PC-9 (cell line): ENCODE measurements at regions not wholly inside any gene's neighbourhood (a gene's known extent, or its start where the extent isn't known, plus 50 kb on each side); places are given as distances from the start of the nearest gene placed in this dataset.

Experiments used
- BruUV-seq: library from RNA; stranded (reverse); fragments of 400-500 nt; replicated peaks from 2 replicates; lab custom pipeline; 2021; lab: Mats Ljungman, UMichigan
- CTCF ChIA-PET: fragments of 300-600 bp; sonication (Branson Sonifier 250); formaldehyde crosslinking; loops from one replicate; lab custom pipeline; 2022; ENCODE audit warnings: antibody characterized with exemption; lab: Charles Lee
- POLR2A ChIA-PET: fragments of 300-600 bp; sonication (Branson Sonifier 250); formaldehyde crosslinking; loops from one replicate; lab custom pipeline; 2022; ENCODE audit warnings: antibody characterized with exemption; ENCODE audit not compliant: unreplicated experiment; lab: Charles Lee
- DNase-seq, 2 experiments: peaks; one replicate each; pipeline versions ENCODE4 v3.0.0 to v3.0.0-alpha.2; 2015 to 2022; ENCODE audit warnings: mixed read lengths in 1 of 2
- H2AFZ ChIP-seq: fragments of 200-600 bp; sonication (generic); 2 replicates; pipeline ENCODE4 v1.8.1; 2017; ENCODE audit warnings: antibody characterized with exemption
- H3F3A ChIP-seq: fragments of 200-600 bp; sonication (generic); 2 replicates; pipeline ENCODE4 v1.8.1; 2017; ENCODE audit warnings: antibody characterized with exemption, mild to moderate bottlenecking, low read depth; ENCODE audit not compliant: insufficient read depth
- H3K27ac ChIP-seq: fragments of 200-600 bp; sonication (generic); 2 replicates; pipeline ENCODE4 v1.6.1; 2016; ENCODE audit warnings: mixed run types
- H3K27me3 ChIP-seq: fragments of 200-600 bp; sonication (generic); 2 replicates; pipeline ENCODE4 v1.6.1; 2016; ENCODE audit warnings: low read depth, mixed run types; ENCODE audit not compliant: insufficient read depth
- H3K36me3 ChIP-seq: fragments of 200-600 bp; sonication (generic); 2 replicates; pipeline ENCODE4 v1.6.1; 2016; ENCODE audit warnings: low read depth, mixed run types
- H3K4me1 ChIP-seq: fragments of 200-600 bp; sonication (generic); replicated peaks from 2 replicates; pipeline ENCODE4 v1.6.1; 2016; ENCODE audit warnings: mixed run types; ENCODE audit not compliant: insufficient read depth
- H3K4me2 ChIP-seq: fragments of 200-600 bp; sonication (generic); 2 replicates; pipeline ENCODE4 v1.6.1; 2017; ENCODE audit warnings: mixed run types
- H3K4me3 ChIP-seq: fragments of 200-600 bp; sonication (generic); 2 replicates; pipeline ENCODE4 v1.6.1; 2016; ENCODE audit warnings: mixed run types
- H3K79me2 ChIP-seq: fragments of 200-600 bp; sonication (generic); 2 replicates; pipeline ENCODE4 v1.6.1; 2017; ENCODE audit warnings: low read depth, mixed run types
- H3K9me2 ChIP-seq: fragments of 200-600 bp; sonication (generic); 2 replicates; pipeline ENCODE4 v1.8.1; 2017; ENCODE audit warnings: mild to moderate bottlenecking; ENCODE audit not compliant: insufficient read depth
- H3K9me3 ChIP-seq: fragments of 200-600 bp; sonication (generic); 2 replicates; pipeline ENCODE4 v1.8.1; 2016; ENCODE audit warnings: low read depth; ENCODE audit not compliant: insufficient read depth
- H4K20me1 ChIP-seq: fragments of 200-600 bp; sonication (generic); 2 replicates; pipeline ENCODE4 v1.8.1; 2017; ENCODE audit not compliant: insufficient read depth
- CTCF ChIP-seq: fragments of 200-600 bp; sonication (generic); conservative IDR thresholded peaks from 2 replicates; pipeline ENCODE4 v1.6.1; 2017; ENCODE audit warnings: mixed run types, antibody characterized with exemption, mild to moderate bottlenecking, moderate library complexity
- EZH2 ChIP-seq: fragments of 200-600 bp; sonication (generic); IDR thresholded peaks from 2 replicates; pipeline ENCODE4 v1.8.0; 2017; ENCODE audit warnings: antibody characterized with exemption, low read depth
- intact Hi-C: fragments of 100-400 bp; cut with micrococcal nuclease; formaldehyde crosslinking; loops from one replicate; pipeline ENCODE4 v1.10.0; 2022; ENCODE audit not compliant: unreplicated experiment

- no peaks in the 10 kb centered on the region for H3K36me3 ChIP-seq
- no peaks in the 10 kb centered on the region for H3K9me2 ChIP-seq
Measured at GRCh38 chr11:130578738-130579368, 130.4 kb downstream of the ADAMTS15 start.

GRCh38 chr11:130580372-130580771 is 131.9 kb downstream of the ADAMTS15 start:
- Histone ChIP-seq H4K20me1 (no peaks in the 10 kb centered on the region), H3K4me2 (peak overlapping the region; percentile 41; the same call in 1 of the 2 replicates), H3F3A (peaks cover 15% of the 10 kb centered on the region), H3K27me3 (no peaks in the 10 kb centered on the region), H3K9me2 (no peaks in the 10 kb centered on the region), H3K36me3 (no peaks in the 10 kb centered on the region), H2AFZ (no peak overlapping the region), H3K4me1 (peaks cover 18% of the 10 kb centered on the region), H3K9me3 (0 out of 2 replicates have a peak, but pooled peaks cover 4% of the 10 kb centered on the region), H3K79me2 (no peaks in the 10 kb centered on the region), H3K4me3 (no peak overlapping the region), H3K27ac (peak overlapping the region; percentile 82)
- BruUV-seq, result no TSS peak
- no peak for TF ChIP-seq CTCF
- TF ChIP-seq EZH2, result no peak
- CTCF ChIA-PET, result interaction anchor here (0.5 kb wide), 1 partner anchor 343 kb away, joined by 4 read pairs; no protein-coding TSS in a partner anchor
- POLR2A ChIA-PET, result no interaction called here
- DNase-seq, result peak; percentile 59 to 70
- intact Hi-C loops, result loop anchor here (10.0 kb wide), 1 partner anchor 146 kb away; no protein-coding TSS in a partner anchor

More at GRCh38 chr11:130578738-130579368, 130.4 kb downstream of the ADAMTS15 start:
- intact Hi-C loops, result no loop called here
- TF ChIP-seq CTCF (no peak), EZH2 (no peak)
- H3K79me2 ChIP-seq, result no peaks in the 10 kb centered on the region
- no TSS peak for BruUV-seq
- H3K4me3 ChIP-seq, result no peak overlapping the region
- peaks cover 15% of the 10 kb centered on the region for H3F3A ChIP-seq
- H3K4me2 ChIP-seq, result no peak overlapping the region
- H4K20me1 ChIP-seq, result no peaks in the 10 kb centered on the region
- H3K27ac ChIP-seq, result no peak overlapping the region
- H3K9me3 ChIP-seq, result 0 out of 2 replicates have a peak, but pooled peaks cover 4% of the 10 kb centered on the region
- H2AFZ ChIP-seq, result no peak overlapping the region
- peaks cover 18% of the 10 kb centered on the region for H3K4me1 ChIP-seq
- no peaks in the 10 kb centered on the region for H3K27me3 ChIP-seq
- DNase-seq, result no peak
- POLR2A ChIA-PET, result no interaction called here
- CTCF ChIA-PET, result no interaction called here

GRCh38 chr11:130580891-130581492 is 132.5 kb downstream of the ADAMTS15 start:
- BruUV-seq, result TSS peak; percentile 29
- H3K27me3 ChIP-seq, result no peaks in the 10 kb centered on the region
- peak overlapping the region; percentile 41 for H3K4me2 ChIP-seq
- H3F3A ChIP-seq, result peaks cover 15% of the 10 kb centered on the region
- H3K4me1 ChIP-seq, result peaks cover 18% of the 10 kb centered on the region
- H3K9me2 ChIP-seq, result no peaks in the 10 kb centered on the region
- H3K27ac ChIP-seq, result peak overlapping the region; percentile 82
- H3K4me3 ChIP-seq, result no peak overlapping the region
- CTCF ChIA-PET, result no interaction called here
- no peak for TF ChIP-seq EZH2
- TF ChIP-seq CTCF, result no peak
- POLR2A ChIA-PET, result no interaction called here
- intact Hi-C loops, result loop anchor here (10.0 kb wide), 1 partner anchor 146 kb away; no protein-coding TSS in a partner anchor
- peak in 1 of 2 experiments; percentile 49 for DNase-seq
- H3K36me3 ChIP-seq, result no peaks in the 10 kb centered on the region
- H3K9me3 ChIP-seq, result 0 out of 2 replicates have a peak, but pooled peaks cover 4% of the 10 kb centered on the region
- no peaks in the 10 kb centered on the region for H3K79me2 ChIP-seq
- H4K20me1 ChIP-seq, result no peaks in the 10 kb centered on the region
- no peak overlapping the region; the same call in 1 of the 2 replicates for H2AFZ ChIP-seq
